RWPE1 (cell line): ENCODE measurements at regions not wholly inside any gene's neighbourhood (a gene's known extent, or its start where the extent isn't known, plus 50 kb on each side); places are given as distances from the start of the nearest gene placed in this dataset.

Experiments used
- CTCF ChIA-PET: fragments of 350-600 bp; sonication (Branson Sonifier 250); formaldehyde crosslinking; extraction: SDS; loops from one replicate; lab custom pipeline; 2021; lab: Yijun Ruan, JAX
- POLR2A ChIA-PET: fragments of 400-600 bp; formaldehyde crosslinking; extraction: SDS; loops from one replicate; lab custom pipeline; 2020; ENCODE audit warnings: antibody characterized with exemption; ENCODE audit not compliant: low non-redundant PET; lab: Yijun Ruan, JAX
- DNase-seq: peaks from one replicate; pipeline ENCODE4 v3.0.0; 2012; ENCODE audit warnings: low spot score
- H3K27ac ChIP-seq: fragments of 450-650 bp; 2 replicates; pipeline ENCODE4 v1.5.1; 2017
- CTCF ChIP-seq: fragments of 450-650 bp; conservative IDR thresholded peaks from 2 replicates; pipeline ENCODE4 v1.5.1; 2017; ENCODE audit warnings: low read depth, mild to moderate bottlenecking

DNA sequence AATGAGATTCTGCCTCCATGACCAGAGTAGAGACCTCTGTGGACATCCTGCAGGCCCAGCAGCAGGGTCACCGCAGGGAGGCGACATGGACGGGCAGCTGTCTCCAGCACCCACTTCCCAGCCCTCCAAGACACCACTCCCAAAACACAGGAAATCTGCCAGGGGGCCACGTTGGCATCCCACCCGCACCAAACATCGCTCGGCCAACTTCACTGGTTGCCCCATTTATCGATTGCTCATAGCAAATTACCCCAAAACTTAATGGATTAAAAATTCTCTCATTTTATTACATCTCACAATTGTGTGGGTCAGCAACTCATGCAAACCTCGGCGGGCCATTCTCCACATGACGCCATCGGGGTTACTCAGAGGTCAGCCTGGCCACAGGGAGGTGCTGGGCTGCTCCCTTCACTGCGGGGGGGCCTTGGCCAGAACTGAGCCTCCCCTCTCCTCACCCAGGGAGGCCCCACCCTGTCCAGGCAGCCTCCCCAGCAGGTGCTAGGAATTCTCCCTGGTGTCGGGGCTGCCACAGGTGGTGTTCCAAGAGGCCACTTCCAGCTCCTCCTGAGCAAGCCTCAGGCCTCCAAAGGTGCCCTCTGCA lies 420.7 kb upstream of the MYT1L start:
- no peak for TF ChIP-seq CTCF
- DNase-seq = no peak
- H3K27ac ChIP-seq = no peak overlapping the region
- ChIA-PET POLR2A (no interaction called here), CTCF (no interaction called here)

- no peak overlapping the region for H3K27ac ChIP-seq
- no peak for DNase-seq
- no peak for TF ChIP-seq CTCF
- ChIA-PET POLR2A (no interaction called here), CTCF (no interaction called here)
These were observed 420.0 kb upstream of the MYT1L start for GRCh38 chr2:2750867-2751714.

- ChIA-PET CTCF (no interaction called here), POLR2A (no interaction called here)
- no peak overlapping the region for H3K27ac ChIP-seq
- no peak for DNase-seq
- no peak for TF ChIP-seq CTCF
These were observed 418.1 kb upstream of the MYT1L start for GRCh38 chr2:2749206-2749598.

DNA sequence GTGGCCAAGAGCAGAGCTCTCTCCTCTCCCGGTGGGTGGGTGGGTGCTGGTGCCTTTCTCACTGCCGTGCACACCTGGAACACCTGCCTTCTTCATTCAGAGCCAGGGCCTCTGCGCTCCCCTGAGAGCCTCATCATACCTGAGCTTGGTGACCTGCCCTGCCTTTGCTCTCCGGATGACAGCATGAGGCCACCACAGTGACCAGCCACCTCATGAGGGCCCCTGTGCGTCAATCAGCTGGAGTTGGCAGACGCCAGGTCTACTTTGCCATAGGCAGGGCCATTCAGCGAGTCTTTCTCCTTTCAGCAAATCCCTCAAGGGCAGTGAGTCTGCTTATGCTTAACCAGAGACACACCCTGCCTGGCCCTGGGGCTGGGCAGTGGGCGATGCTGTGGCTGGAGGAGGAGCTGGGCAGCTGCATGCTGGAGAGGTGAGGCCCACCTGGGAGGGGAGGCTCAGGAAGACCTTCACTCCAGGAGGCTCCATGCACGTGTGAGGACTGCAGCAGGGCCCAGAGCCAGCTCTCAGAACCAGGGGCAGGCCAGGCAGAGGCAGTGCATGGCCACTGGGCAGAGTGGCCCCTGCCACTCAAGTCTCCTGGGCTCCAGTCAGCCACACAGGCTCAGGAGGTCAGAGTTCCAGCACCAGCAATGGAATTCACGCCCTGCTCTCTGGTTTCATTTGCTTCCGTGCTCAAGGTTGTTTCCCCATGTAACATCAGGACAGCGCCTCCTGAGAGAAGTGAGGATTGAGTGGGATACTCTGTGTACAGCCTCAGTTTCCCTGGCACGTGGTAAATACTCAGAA lies 417.5 kb upstream of the MYT1L start:
- DNase-seq = no peak
- CTCF ChIA-PET = no interaction called here
- POLR2A ChIA-PET = no interaction called here

DNA sequence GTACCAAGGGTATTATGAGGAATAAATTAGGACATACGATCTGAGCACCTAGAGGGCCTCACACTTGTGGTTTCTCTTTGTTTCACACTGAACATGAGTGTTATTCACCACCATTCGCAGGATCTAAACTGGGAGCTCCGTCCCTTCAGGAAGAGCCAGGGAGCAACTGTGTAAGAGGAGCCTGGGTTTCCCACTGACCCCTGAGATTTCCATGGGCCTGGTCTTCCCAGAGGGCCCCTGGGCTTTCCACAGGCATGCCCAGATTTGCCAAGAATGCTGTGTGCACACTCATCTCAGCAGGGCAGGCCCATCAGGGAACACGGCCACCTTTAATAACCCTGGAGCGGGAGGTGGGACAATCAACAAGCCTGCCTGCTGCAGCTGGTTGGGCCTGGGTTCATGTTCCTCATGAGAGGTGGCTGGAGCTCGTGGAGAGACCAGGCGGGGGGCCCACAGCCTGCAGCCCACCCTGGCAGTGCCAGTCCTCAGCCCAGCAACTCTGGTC lies 416.8 kb upstream of the MYT1L start:
- H3K27ac ChIP-seq = peak overlapping the region; percentile 43
- DNase-seq = peak; percentile 39
- POLR2A ChIA-PET = no interaction called here
- CTCF ChIA-PET = no interaction called here
- TF ChIP-seq CTCF = no peak

More for the DNA sequence above, 417.5 kb upstream of the MYT1L start:
- no peak for TF ChIP-seq CTCF
- peak overlapping the region; percentile 43 for H3K27ac ChIP-seq

DNA sequence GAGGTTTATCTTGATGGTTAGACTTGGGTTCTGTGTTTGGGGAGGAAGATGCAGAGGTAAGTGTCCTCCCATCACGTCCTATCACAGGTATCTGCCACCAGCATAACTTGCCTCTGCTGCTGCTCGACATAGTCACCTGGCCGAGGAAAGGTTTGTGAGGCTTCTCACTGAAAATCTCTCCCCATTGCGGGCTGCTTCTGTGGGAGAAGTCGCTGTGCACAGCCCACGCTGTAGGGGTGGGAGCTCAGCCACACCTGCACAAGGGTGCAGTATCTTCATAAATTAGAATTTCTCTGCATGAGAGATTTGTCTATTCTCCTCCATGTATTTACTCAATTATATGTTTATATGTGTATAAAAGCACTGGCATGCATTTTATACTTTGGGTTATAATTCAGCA lies 415.7 kb upstream of the MYT1L start:
- ChIA-PET CTCF (no interaction called here), POLR2A (no interaction called here)
- H3K27ac ChIP-seq = no peak overlapping the region
- TF ChIP-seq CTCF = no peak
- DNase-seq = no peak
